ENCODE measurements at regions not wholly inside any gene's neighbourhood (a gene's known extent, or its start where the extent isn't known, plus 50 kb on each side); places are given as distances from the start of the nearest gene placed in this dataset.

DNA sequence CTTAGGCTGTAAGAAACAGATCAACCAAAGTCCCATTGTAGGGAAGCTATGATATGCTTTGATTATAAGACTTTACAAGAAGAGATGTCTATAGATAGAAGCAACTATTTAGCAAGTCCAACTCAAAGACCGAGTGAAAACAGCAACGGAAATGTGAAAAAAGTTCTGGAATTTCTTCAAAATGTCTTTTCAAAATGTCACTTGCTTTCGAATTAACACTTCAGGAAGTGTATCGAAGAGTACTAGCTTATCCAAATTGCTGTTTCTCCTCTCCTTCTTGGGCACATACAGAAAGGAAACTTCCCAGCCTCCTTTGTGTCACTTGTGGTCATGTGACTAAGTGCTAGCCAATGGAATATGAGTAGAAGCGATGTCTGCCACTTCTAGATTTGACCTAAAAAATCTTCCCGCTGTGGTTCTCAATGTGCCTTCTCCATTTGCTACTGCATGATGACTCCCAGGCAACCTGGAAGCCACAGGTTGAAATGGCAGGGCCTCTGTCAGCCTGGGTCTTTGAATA lies 89.9 kb downstream of the TSEN15 start:
- intact Hi-C loops (cut with micrococcal nuclease): no loop called here

DNA sequence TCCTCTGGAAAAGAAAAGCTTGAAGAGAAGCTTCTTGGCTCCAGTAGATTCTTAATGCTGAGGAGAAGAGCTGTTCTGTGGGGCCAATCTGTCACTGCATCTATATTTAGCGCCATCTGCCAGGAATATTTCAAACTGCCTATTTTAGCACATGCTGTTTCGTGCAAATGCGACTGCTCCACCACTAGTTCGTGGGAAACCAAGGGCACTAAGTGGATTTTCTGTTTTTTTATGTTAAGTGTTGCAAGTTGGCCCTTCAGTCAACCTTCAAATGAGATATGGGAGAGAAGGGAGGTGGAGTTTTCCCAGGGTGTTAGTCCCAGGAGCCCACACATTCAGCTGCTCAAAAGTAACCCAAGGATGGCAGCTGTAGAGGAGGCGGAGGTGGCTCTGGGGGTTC lies 91.9 kb downstream of the TSEN15 start:
- intact Hi-C loops (cut with micrococcal nuclease): no loop called here

DNA sequence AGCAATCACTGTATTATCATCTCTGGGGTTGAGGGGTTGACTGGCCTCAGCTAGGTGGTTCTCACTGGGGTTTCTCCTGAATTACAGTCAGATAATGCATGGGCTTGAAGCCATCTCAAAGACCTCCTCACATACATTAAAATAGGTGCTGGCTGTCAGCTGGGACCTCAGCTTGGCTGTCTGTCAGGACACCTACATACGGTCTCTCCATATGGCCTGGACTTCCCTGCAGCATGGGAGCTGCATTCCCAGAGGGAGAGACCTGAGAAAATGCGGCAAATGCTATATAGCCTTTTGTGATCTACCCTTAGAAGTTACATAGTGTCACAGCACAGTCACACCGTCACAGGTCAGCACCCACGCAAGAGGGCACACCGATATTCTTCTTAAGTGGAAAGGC lies 93.6 kb downstream of the TSEN15 start:
- intact Hi-C loops (cut with micrococcal nuclease): no loop called here

DNA sequence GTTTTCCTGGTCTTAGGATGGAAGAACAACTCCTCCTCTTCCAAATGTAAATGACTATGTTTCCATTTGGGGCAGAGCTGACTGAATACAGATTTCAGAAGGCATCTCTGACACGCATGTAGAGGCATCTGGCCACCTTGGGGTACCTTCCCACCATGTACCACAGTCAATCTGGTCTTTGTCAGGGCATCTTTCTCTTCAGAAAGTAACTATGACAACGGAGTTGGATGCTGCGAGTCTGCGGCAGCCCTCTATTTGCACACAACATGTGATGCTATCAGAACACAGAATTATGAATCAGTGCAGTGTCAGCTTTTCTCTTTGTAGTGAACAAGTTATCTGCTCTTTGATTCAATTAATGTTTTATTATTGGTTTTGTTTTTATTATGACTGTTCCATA lies 94.7 kb downstream of the TSEN15 start:
- intact Hi-C loops (cut with micrococcal nuclease): no loop called here

DNA sequence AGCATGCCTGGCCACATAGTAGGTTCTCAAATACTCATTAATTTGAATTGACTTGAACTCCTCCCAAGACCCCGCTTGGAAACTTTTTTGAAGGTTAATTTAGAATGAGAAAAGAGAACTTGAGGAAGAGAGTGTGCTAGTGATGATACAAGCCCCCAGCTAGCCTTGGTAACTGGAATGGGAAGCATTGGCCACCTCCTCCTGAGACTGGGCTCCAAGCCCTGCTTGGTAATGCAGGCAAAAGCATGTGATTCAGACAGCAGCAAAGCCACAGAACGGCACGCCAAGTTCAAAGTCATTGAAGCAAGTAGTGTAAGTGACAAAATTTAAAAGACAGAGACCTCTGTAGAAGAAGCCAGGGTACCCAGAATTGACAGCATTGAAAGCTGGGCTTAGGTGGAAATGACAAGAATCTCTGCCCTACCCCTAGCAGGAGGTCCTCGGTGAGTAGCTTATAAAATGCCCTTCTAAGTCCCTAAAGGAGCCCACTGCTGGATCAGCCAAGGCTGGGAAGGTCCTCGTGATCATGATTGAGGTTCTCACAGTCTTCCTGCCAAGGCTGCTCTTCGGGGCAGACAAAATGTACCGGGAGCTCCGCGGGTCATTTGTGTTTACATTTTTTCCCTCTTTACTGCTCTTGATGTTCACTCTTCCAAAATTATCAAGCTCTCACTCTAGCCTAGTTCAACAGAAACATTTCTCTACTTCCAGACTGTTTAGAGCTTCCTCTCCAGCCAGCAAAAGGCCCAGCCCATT lies 99.4 kb downstream of the TSEN15 start:
- intact Hi-C loops (cut with micrococcal nuclease): no loop called here

DNA sequence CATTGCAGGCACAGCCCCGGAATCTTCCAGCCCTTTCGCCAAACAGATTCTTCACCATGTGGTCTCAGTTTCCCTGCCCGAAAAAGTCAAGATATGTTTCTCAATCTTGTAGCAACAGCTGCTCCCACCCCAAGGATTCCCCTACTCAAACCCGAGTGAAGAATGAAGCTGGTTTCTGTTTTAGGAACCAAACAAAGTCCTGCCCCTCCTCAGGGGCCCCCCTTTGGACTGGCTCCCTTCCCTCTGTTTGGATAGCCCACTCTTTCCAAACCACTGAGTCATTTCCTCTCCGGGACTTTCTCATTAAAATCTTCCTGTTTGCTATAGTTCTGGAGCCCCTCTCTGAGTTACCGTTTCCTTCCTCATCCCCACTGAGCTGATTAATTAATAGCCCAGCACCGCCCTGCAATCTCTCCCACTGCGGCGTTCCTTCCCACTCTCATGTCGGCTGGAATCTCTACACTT lies 100.9 kb downstream of the TSEN15 start:
- intact Hi-C loops (cut with micrococcal nuclease): no loop called here

DNA sequence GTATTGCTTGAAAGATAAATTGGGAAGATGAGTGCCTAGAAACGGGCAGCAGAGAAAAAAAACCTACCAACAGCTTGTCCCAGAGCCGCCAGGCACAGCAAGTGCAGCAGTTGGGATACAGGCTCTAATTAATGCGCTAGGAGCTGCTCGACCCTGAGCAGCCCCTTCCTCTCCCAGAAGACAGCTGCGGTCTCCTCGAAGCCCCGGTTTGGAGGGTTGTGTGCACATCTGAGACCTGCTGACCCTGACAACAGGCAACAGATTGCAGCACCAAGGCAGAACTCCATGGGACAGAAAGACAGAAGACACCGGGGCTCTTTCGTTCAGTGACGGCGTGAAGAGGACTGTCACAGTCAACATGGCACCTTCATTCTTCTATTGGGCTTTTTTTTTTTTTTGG lies 101.4 kb downstream of the TSEN15 start:
- intact Hi-C loops (cut with micrococcal nuclease): no loop called here

DNA sequence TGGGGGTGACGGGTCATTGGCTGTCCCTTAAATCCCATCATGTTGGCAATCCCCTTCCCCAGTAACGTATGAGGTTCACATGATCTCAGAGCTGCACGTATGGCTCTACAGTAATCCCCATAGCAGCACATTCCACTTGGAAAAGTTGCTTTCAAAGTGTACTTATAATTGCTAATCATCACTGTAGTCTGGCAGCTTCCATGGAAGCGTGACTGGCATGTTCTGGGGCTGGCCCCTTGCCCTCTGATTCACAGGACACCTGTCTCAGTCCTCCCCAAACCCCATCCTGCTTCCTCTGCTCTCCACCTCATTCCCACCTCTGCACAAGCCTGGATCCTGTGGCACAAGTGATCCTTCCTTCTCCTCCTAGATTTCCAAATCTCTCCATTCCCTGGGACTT lies 102.2 kb downstream of the TSEN15 start:
- intact Hi-C loops (cut with micrococcal nuclease): no loop called here

DNA sequence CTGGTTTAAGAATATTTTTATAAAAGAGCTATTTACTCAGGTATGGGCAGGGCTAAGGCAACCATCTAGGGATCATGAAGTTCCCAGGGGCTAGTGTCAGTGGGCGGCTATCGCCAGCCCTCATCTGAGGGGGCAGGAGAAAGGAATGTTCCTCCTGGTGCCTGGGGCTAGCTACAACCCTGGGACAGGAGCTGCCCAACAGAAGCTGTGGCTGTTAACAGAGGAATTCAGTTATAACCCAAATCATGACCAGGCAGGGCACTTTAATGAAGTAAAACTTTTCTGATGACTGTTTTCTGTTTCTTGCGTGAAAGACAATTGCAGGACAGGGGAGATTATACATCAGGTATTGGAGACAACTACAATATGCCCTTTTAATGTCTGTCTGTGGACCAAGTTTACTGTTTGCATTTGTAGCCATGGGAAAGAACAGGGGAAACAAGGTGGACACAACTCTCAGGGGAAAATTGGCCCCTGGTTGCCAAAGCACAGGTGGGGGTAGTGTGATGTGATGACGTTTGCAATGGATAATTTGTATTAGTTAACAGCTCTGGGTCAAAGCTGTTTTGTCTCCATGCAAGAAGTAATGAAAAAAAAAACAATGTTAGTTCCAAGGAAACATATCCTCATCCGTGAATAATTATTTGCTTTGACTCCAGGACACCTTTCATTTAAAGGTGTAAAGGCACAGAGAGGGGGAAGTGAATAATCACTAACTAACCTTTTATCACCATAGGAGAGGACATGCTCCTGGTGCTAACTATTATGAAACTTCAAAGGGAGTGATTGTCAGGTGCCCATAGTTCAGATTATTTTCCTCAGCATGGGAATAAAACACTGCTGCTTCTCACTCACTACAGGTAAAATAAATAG lies 105.2 kb downstream of the TSEN15 start:
- intact Hi-C loops (cut with micrococcal nuclease): no loop called here

DNA sequence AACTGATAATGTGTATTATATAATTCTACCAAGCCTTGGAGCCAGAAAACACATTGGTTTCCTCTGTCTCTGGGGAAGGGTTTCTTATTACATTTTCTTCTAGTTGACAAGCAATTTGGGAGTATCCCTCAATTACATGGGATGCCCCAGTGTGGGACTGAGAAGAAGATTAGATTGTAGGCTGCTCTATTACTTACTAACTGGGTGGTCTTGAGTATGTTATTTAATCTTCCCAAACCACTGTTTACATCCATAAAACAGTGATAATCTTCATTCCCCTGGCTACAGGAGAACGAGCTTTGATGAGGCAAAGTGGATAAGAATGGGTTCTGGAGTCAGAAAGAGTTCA lies 105.8 kb downstream of the TSEN15 start:
- intact Hi-C loops (cut with micrococcal nuclease): no loop called here

DNA sequence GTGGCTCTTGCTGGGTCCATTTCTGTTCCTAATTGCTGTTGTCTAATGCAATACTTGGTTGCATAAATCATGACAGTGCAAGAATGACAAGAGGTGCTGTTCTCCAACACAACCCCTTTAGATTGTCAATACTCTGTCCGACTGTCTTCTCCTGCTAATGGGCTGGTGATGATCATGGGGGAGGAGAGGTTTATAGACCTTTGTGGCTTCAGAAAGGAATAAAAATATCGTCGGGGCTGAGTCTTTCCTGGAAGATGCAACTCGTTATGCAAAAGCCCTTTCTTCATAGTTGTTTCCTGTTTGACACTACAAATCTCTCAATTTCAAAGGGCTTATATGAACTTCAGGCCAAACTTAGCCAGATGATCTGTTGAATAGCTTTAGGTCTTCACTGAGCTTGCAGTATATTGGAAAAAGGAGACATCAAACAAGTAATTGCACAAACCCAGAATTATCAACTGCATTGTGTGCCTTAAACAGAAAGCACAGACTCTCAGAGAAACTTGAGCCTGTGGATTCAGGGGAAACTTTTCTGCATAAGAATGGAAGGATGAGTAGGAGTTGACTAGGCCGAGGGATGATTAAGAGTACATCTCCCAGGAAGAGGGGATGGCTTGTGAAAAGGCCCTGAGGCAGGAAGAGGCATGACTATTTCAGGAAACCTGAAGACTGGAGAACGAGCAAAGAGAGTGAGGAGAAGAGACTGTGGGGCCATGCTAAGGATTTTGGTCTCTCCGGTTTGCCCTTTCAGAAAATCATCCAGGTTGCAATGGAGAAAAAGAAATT lies 107.6 kb downstream of the TSEN15 start:
- intact Hi-C loops (cut with micrococcal nuclease): no loop called here

DNA sequence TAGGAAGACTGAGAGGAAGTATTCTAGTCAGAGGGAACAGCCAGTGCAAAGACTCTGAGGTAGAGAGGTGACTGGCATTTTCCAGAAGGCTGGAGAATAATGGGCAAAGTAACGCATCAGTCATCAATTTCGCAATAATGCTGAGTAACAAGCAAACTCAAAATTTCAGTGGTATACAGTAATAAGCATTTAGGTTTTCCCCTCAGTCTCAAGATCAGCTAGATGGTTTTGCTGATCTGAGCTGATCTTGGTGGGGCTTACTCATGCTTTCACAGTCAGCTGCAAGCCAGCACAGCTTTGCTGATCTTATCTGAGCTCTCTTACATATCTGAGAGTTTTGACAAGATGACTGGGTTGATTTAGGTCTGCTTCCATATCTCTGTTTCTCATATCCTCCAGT lies 108.7 kb downstream of the TSEN15 start:
- intact Hi-C loops (cut with micrococcal nuclease): loop anchor here (1.0 to 10.0 kb wide), 17 partner anchors 48 to 1402 kb away; partner anchors contain the start of genes APOBEC4, ARPC5, C1orf21 and IVNS1ABP

DNA sequence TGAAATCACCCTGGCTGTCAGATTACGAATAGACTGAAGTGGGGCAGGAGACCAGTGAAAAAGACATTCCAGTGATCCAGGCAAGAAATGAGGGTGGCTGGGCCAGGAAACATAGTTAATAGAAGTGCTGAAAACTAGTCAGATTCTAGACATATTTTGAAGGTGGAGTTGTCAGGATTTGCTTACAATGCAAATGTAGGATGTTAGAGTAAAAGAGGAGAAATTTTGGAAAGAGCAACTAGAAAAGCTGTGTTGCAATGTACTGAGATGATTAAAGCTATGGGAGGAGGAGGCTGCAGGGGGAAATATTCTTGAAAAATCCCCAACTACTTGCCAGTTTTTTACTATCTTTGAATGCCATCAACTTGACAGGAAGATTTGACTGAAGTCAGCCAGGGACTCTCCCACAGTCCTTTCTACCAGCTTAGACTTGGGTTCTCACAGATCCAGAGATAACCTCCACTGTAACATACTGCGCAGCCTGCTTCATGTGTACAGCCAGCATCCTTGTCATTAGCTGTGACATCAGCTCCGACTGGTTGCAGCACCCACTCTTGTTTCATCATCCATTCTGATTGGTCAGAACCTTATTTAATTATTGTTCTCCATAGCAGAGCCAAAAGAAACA lies 109.7 kb downstream of the TSEN15 start:
- intact Hi-C loops (cut with micrococcal nuclease): loop anchor here (1.0 to 10.0 kb wide), 16 partner anchors 24 to 1401 kb away; partner anchors contain the start of genes APOBEC4, ARPC5, C1orf21 and IVNS1ABP

DNA sequence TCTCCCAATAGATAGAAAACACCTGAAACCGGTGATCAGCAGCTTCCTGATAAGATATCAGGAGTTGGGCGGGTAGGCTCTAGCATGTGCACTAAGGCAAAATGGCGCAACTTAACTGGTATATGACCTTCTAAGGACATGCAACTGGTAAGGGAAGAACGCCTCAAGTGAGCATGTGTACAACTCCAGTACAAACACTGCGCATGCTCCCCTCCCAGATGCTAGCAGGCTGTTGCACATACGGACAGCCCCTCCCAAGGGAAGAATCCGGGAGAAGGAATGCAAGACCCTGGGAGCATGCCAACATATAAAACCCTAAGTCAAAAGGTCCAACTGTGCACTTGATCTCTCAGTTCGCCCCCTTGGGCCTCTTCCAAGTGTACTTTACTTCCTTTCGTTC lies 110.8 kb downstream of the TSEN15 start:
- intact Hi-C loops (cut with micrococcal nuclease): loop anchor here (5.0 to 10.0 kb wide), 9 partner anchors 50 to 1400 kb away; partner anchors contain the start of genes APOBEC4, ARPC5, IVNS1ABP and SWT1

DNA sequence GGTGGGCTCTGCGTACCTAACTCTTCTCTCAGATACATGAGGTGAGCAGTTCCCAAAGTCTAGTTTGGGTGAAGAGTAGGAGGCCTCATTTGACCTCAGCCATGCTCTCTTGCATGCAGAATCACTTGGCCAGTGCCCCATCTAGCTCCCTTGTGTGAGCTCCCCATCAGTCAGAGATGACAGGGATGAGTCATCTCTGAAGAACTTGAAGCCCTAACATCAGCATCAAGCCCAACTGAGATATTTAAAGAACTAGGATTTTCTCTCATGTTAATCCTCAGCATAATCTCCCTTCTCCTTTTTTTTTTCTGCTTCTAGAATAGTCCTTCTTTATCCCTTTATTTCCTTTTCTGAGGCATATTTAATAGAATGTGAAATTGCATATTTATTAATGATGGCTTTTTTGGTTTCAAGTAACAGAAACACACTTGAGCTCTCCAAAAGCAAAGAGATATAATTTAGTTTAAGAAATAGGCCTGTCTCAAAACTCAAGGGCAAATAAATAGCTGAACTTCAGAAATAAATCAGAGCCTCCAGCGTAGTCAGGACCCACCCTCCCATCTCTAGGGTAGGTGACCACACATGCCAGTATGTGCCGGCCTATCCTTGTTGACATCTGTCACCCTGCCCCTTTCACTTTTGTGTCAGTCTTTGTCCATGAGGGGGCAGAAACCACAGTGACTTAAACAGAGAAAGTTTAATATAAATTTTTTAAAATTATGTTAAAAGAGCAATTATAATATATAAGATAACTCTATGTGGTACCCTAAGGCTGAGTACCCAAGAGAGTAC lies 112.3 kb downstream of the TSEN15 start:
- intact Hi-C loops (cut with micrococcal nuclease): loop anchor here (5.0 to 10.0 kb wide), 9 partner anchors 52 to 1398 kb away; partner anchors contain the start of genes APOBEC4, ARPC5, IVNS1ABP and SWT1

DNA sequence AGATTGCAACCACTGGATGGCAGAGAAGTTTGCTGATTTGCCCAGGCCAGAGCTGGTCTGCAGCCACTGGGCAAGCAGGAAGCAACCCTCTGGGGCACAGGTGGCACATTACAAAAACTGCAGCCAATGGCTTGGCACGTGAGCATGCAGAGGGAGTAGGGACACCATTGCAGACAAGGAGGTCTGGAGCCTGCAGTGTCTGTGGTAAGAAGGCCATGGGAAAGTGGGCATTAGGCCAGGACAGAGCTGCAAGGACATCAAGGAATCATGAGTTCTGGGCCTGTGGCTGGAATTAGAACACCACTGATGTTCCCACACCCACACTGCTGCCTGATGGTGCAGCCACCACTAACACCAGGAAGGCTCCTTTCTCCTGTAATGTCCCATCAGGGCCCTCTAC lies 113.0 kb downstream of the TSEN15 start:
- intact Hi-C loops (cut with micrococcal nuclease): loop anchor here (5.0 to 10.0 kb wide), 9 partner anchors 52 to 1398 kb away; partner anchors contain the start of genes APOBEC4, ARPC5, IVNS1ABP and SWT1

DNA sequence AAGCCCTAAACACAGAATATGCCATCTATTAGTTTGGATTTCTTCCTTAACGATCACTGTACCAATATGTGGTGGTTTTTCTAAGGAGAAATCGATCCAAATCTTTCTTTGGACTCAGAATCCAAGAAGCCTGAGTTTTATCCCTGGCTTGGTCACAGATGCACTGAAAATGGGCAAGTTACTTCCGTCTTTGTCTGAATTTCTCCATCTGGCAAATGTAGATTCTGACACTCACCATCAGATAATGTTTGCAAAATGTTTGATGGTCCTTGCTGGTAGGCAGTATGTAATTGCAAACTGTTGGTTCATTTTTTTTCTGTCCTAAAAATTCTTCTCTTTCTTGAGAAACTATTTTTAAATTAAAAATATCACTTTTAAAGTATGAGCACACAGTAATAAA lies 115.0 kb downstream of the TSEN15 start:
- intact Hi-C loops (cut with micrococcal nuclease): loop anchor here (10.0 kb wide), 1 partner anchor 728 kb away; no protein-coding TSS in a partner anchor

DNA sequence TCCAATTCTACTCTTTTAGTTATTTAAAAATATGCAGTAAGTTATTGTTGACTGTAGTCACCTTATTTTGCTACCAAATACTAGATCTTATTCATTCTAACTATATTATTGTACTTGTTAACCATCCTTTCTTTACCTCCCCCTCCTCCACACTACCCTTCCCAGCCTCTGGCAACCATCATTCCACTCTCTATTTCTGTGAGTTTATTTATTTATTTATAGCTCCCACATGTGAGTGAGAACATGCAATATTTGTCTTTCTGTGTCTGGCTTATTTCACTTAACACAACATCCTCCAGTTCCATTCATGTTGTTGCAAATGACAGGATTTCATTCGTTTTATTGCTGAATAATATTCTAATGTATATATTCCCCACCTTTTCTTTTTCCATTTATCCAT lies 115.8 kb downstream of the TSEN15 start:
- intact Hi-C loops (cut with micrococcal nuclease): loop anchor here (10.0 kb wide), 1 partner anchor 727 kb away; no protein-coding TSS in a partner anchor

DNA sequence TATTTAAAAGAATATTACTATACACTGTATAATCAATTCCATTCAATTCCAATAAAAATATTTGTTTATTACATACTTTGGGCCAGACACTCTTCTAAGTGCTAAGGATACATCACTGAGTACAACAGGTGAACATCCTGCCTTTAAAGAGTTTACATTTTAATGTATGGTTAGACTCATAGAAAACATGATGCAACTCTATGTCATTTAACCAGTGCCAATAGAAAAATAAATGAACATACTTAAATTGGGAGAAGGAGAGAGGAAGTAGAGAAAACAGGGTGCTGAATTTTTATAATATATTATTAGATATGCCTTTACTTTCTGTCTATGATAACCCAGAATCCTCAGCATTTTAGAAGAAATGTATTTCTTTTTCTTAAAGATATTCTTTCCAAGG lies 119.2 kb downstream of the TSEN15 start:
- intact Hi-C loops (cut with micrococcal nuclease): no loop called here

DNA sequence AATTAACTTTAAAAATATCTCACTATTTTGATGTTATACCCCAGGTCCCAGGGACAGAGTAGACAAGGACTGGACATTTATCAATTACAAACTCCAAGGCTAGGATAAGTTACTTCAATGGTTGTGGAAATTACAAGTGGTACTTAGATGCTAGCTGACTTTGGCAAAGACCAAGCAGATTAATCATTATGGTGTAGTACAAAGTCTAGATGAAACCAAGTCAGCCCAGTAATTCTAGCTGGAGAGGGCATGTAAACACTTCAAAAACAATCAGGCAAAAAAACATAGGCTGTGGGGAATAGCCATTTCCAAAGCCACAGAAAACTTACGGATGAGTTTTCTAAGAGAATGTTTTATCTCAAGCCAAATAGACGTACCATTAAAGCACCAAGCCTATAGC lies 124.5 kb downstream of the TSEN15 start:
- intact Hi-C loops (cut with micrococcal nuclease): no loop called here
